Trophoblast cell (in vitro differentiated cells and primary cell): ENCODE measurements at regions not wholly inside any gene's neighbourhood (a gene's known extent, or its start where the extent isn't known, plus 50 kb on each side); places are given as distances from the start of the nearest gene placed in this dataset.
A peak's percentile ranks its signal among the peaks of the same experiment; 100 is the strongest.

Experiments used
- DNase-seq, 2 donors: peaks; one replicate each; pipeline ENCODE4 v3.0.0-alpha.2; 2016
- H2AFZ ChIP-seq: 2 replicates; pipeline ENCODE4 v1.6.1; 2013; ENCODE audit warnings: low read length, moderate library complexity, mild to moderate bottlenecking; ENCODE audit not compliant: insufficient read depth, poor library complexity
- H2AK5ac ChIP-seq: 2 replicates; pipeline ENCODE4 v1.6.1; 2013; ENCODE audit warnings: mild to moderate bottlenecking, low read length
- H2BK120ac ChIP-seq: 2 replicates; pipeline ENCODE4 v1.6.1; 2013; ENCODE audit warnings: low read length, mild to moderate bottlenecking, moderate library complexity; ENCODE audit not compliant: insufficient read depth, poor library complexity
- H2BK12ac ChIP-seq: 2 replicates; pipeline ENCODE4 v1.6.1; 2013; ENCODE audit warnings: mild to moderate bottlenecking, low read length, moderate library complexity
- H2BK5ac ChIP-seq: 2 replicates; pipeline ENCODE4 v1.6.1; 2013; ENCODE audit warnings: low read length, low read depth, moderate library complexity, mild to moderate bottlenecking; ENCODE audit not compliant: poor library complexity
- H3K14ac ChIP-seq: 2 replicates; pipeline ENCODE4 v1.6.1; 2013; ENCODE audit warnings: mild to moderate bottlenecking, low read length
- H3K18ac ChIP-seq: 2 replicates; pipeline ENCODE4 v1.6.1; 2013; ENCODE audit warnings: mild to moderate bottlenecking, low read length
- H3K23ac ChIP-seq: 2 replicates; pipeline ENCODE4 v1.6.1; 2013; ENCODE audit warnings: low read length
- H3K27ac ChIP-seq: 2 replicates; pipeline ENCODE4 v1.5.1; 2013; ENCODE audit warnings: low read depth, mild to moderate bottlenecking, inconsistent platforms, low read length, moderate library complexity
- H3K27me3 ChIP-seq: 2 replicates; pipeline ENCODE4 v1.6.1; 2013; ENCODE audit warnings: inconsistent platforms, mild to moderate bottlenecking, low read length, moderate library complexity; ENCODE audit not compliant: insufficient read depth
- H3K36me3 ChIP-seq, 2 experiments: 1 replicate in 1 of 2; 2 replicates in 1 of 2; pipeline ENCODE4 v1.6.1; 2013; ENCODE audit warnings: low read length in 2 of 2, mild to moderate bottlenecking in 2 of 2, moderate library complexity in 1 of 2; ENCODE audit not compliant: insufficient read depth in 2 of 2, control insufficient read depth in 1 of 2
- H3K4ac ChIP-seq: 2 replicates; pipeline ENCODE4 v1.6.1; 2013; ENCODE audit warnings: low read depth, mild to moderate bottlenecking, low read length, moderate library complexity
- H3K4me1 ChIP-seq, 2 experiments: 1 replicate in 1 of 2; 2 replicates in 1 of 2; pipeline ENCODE4 v1.6.1; 2013; ENCODE audit warnings: low read length in 2 of 2, mild to moderate bottlenecking in 2 of 2, moderate library complexity in 1 of 2; ENCODE audit not compliant: insufficient read depth in 2 of 2, control insufficient read depth in 1 of 2
- H3K4me2 ChIP-seq: 2 replicates; pipeline ENCODE4 v1.6.1; 2013; ENCODE audit warnings: inconsistent platforms, mild to moderate bottlenecking, low read length, moderate library complexity
- H3K4me3 ChIP-seq: 2 replicates; pipeline ENCODE4 v1.5.1; 2013; ENCODE audit warnings: mild to moderate bottlenecking, low read depth, low read length, inconsistent platforms
- H3K79me1 ChIP-seq: one replicate; pipeline ENCODE4 v1.6.1; 2013; ENCODE audit warnings: low read length
- H3K79me2 ChIP-seq: 2 replicates; pipeline ENCODE4 v1.6.1; 2013; ENCODE audit warnings: low read length, mild to moderate bottlenecking; ENCODE audit not compliant: control insufficient read depth, insufficient read depth, poor library complexity
- H3K9ac ChIP-seq: 2 replicates; pipeline ENCODE4 v1.6.1; 2013; ENCODE audit warnings: mild to moderate bottlenecking, low read length
- H3K9me3 ChIP-seq: 2 replicates; pipeline ENCODE4 v1.6.1; 2013; ENCODE audit warnings: low read depth, mild to moderate bottlenecking, control low read depth, inconsistent platforms, low read length; ENCODE audit not compliant: insufficient read depth
- H4K12ac ChIP-seq: 2 replicates; pipeline ENCODE4 v1.6.1; 2013; ENCODE audit warnings: low read depth, mild to moderate bottlenecking, low read length, moderate library complexity
- H4K8ac ChIP-seq: 2 replicates; pipeline ENCODE4 v1.6.1; 2013; ENCODE audit warnings: low read depth, mild to moderate bottlenecking, low read length, moderate library complexity
- H4K91ac ChIP-seq: one replicate; pipeline ENCODE4 v1.6.1; 2013; ENCODE audit warnings: low read depth, mild to moderate bottlenecking, low read length, moderate library complexity
- WGBS: extraction: QIAGEN DNeasy Blood & Tissue Kit; methylation state at CpG from one replicate; pipeline ENCODE4 v1.1.7; 2013; ENCODE audit warnings: missing lambda C conversion rate; ENCODE audit not compliant: insufficient read length, insufficient coverage; ENCODE audit errors: extremely low coverage; 5-methylcytosine and 5-hydroxymethylcytosine counted together

- no peak for DNase-seq
- H2BK5ac ChIP-seq = no peak overlapping the region
- H3K4ac ChIP-seq = no peak overlapping the region
- H3K9ac ChIP-seq = no peak overlapping the region
- no peaks in the 10 kb centered on the region for H3K79me1 ChIP-seq
- H4K8ac ChIP-seq = no peak overlapping the region
- H3K23ac ChIP-seq = no peak overlapping the region
- no peaks in the 10 kb centered on the region for H3K9me3 ChIP-seq
- H2BK120ac ChIP-seq = no peak overlapping the region
- H3K18ac ChIP-seq = no peak overlapping the region
- no peak overlapping the region for H2AFZ ChIP-seq
- H4K91ac ChIP-seq = no peak overlapping the region
- H3K14ac ChIP-seq = no peak overlapping the region
- no peak overlapping the region for H3K4me3 ChIP-seq
- no peaks in the 10 kb centered on the region for H3K36me3 ChIP-seq
- H4K12ac ChIP-seq = no peak overlapping the region
- no peak overlapping the region for H3K4me2 ChIP-seq
- H2AK5ac ChIP-seq = no peak overlapping the region
- no peaks in the 10 kb centered on the region for H3K79me2 ChIP-seq
- H3K4me1 ChIP-seq = no peaks in the 10 kb centered on the region
- no peak overlapping the region for H2BK12ac ChIP-seq
- H3K27me3 ChIP-seq = no peaks in the 10 kb centered on the region
- H3K27ac ChIP-seq = no peak overlapping the region
- WGBS = no CpG with 5 or more reads among the region's 4 CpGs
Observed at GRCh38 chr2:5598156-5598555, 94.0 kb upstream of the SOX11 start.

GRCh38 chr2:5609201-5609600 lies 83.0 kb upstream of the SOX11 start:
- Histone ChIP-seq H3K4ac (no peak overlapping the region), H4K8ac (no peak overlapping the region), H3K4me1 (peaks cover 6 to 8% of the 10 kb centered on the region in 2 experiments), H3K27me3 (no peaks in the 10 kb centered on the region), H2BK12ac (no peak overlapping the region), H3K27ac (peak overlapping the region; percentile 90), H4K91ac (no peak overlapping the region), H2BK5ac (no peak overlapping the region), H2BK120ac (no peak overlapping the region), H3K36me3 (no peaks in the 10 kb centered on the region), H3K18ac (no peak overlapping the region), H2AK5ac (no peak overlapping the region), H4K12ac (no peak overlapping the region), H3K4me2 (no peak overlapping the region), H3K14ac (no peak overlapping the region), H3K23ac (no peak overlapping the region), H3K4me3 (no peak overlapping the region), H3K79me1 (peaks cover 12% of the 10 kb centered on the region), H3K9ac (no peak overlapping the region), H3K79me2 (peaks cover 2% of the 10 kb centered on the region), H3K9me3 (no peaks in the 10 kb centered on the region), H2AFZ (no peak overlapping the region)
- no peak for DNase-seq
- WGBS = no CpG with 5 or more reads among the region's 3 CpGs

GRCh38 chr2:5612666-5613065 lies 79.5 kb upstream of the SOX11 start:
- Histone ChIP-seq H2BK5ac (no peak overlapping the region), H3K9me3 (no peaks in the 10 kb centered on the region)
- no CpG with 5 or more reads among the region's 3 CpGs for WGBS

GRCh38 chr2:5616019-5616418 lies 76.2 kb upstream of the SOX11 start:
- Histone ChIP-seq H3K36me3 (no peaks in the 10 kb centered on the region), H3K9ac (no peak overlapping the region), H2BK120ac (no peak overlapping the region), H3K27me3 (no peaks in the 10 kb centered on the region), H3K79me1 (peaks cover 5% of the 10 kb centered on the region), H3K79me2 (no peaks in the 10 kb centered on the region), H3K14ac (no peak overlapping the region), H3K4ac (no peak overlapping the region), H3K9me3 (no peaks in the 10 kb centered on the region), H3K4me2 (no peak overlapping the region), H2BK12ac (no peak overlapping the region), H3K4me1 (no peaks in the 10 kb centered on the region), H2AFZ (no peak overlapping the region), H4K91ac (no peak overlapping the region), H2AK5ac (no peak overlapping the region), H3K27ac (no peak overlapping the region), H3K4me3 (no peak overlapping the region), H2BK5ac (no peak overlapping the region), H4K12ac (no peak overlapping the region), H4K8ac (no peak overlapping the region), H3K18ac (no peak overlapping the region), H3K23ac (no peak overlapping the region)
- no CpG with 5 or more reads among the region's 3 CpGs for WGBS
- DNase-seq = no peak

More at GRCh38 chr2:5612666-5613065, 79.5 kb upstream of the SOX11 start:
- no peak for DNase-seq
- Histone ChIP-seq H4K91ac (peak overlapping the region; percentile 61), H4K8ac (no peak overlapping the region), H3K36me3 (no peaks in the 10 kb centered on the region), H2BK12ac (peak overlapping the region; percentile 15), H3K27ac (no peak overlapping the region), H3K4ac (no peak overlapping the region), H2BK120ac (peak overlapping the region; percentile 5), H3K9ac (no peak overlapping the region), H3K79me1 (peaks cover 12% of the 10 kb centered on the region), H3K4me2 (no peak overlapping the region), H3K14ac (no peak overlapping the region), H2AFZ (no peak overlapping the region), H3K79me2 (peaks cover 2% of the 10 kb centered on the region), H3K27me3 (no peaks in the 10 kb centered on the region), H3K4me1 (peaks cover 6% of the 10 kb centered on the region in 2 experiments), H4K12ac (no peak overlapping the region), H2AK5ac (no peak overlapping the region), H3K23ac (no peak overlapping the region), H3K18ac (no peak overlapping the region), H3K4me3 (no peak overlapping the region)
